ENCODE measurements at regions not wholly inside any gene's neighbourhood (a gene's known extent, or its start where the extent isn't known, plus 50 kb on each side); places are given as distances from the start of the nearest gene placed in this dataset.

GRCh38 chr5:22998774-22999173 lies 145.6 kb upstream of the CDH12 start:
- no peak for DNase-seq
- H3K27me3 ChIP-seq: no peaks in the 10 kb centered on the region
- TF ChIP-seq CTCF (IDR thresholded peaks at IDR 0.05): no peak
- no peaks in the 10 kb centered on the region for H3K9me3 ChIP-seq
- intact Hi-C loops (cut with DNase I): no loop called here
- no peak overlapping the region for H3K27ac ChIP-seq
- no peak for ATAC-seq
- H3K4me3 ChIP-seq: no peak overlapping the region
- no peaks in the 10 kb centered on the region for H3K4me1 ChIP-seq
- no peaks in the 10 kb centered on the region for H3K36me3 ChIP-seq

GRCh38 chr5:22998362-22998761 lies 145.2 kb upstream of the CDH12 start:
- ATAC-seq: no peak
- Histone ChIP-seq H3K4me1 (no peaks in the 10 kb centered on the region), H3K36me3 (no peaks in the 10 kb centered on the region), H3K9me3 (no peaks in the 10 kb centered on the region), H3K4me3 (no peak overlapping the region), H3K27me3 (no peaks in the 10 kb centered on the region), H3K27ac (no peak overlapping the region)
- no peak for TF ChIP-seq CTCF (IDR thresholded peaks at IDR 0.05)
- intact Hi-C loops (cut with DNase I): no loop called here
- DNase-seq: no peak

- intact Hi-C loops (cut with DNase I): no loop called here
- TF ChIP-seq CTCF (IDR thresholded peaks at IDR 0.05): no peak
- Histone ChIP-seq H3K36me3 (no peaks in the 10 kb centered on the region), H3K4me3 (no peak overlapping the region), H3K9me3 (no peaks in the 10 kb centered on the region), H3K27me3 (no peaks in the 10 kb centered on the region), H3K27ac (no peak overlapping the region), H3K4me1 (no peaks in the 10 kb centered on the region)
- DNase-seq: no peak
- no peak for ATAC-seq
Observed at GRCh38 chr5:22988937-22989336, 135.8 kb upstream of the CDH12 start.

- Histone ChIP-seq H3K4me1 (no peaks in the 10 kb centered on the region), H3K27me3 (no peaks in the 10 kb centered on the region), H3K9me3 (no peaks in the 10 kb centered on the region), H3K4me3 (no peak overlapping the region), H3K36me3 (no peaks in the 10 kb centered on the region), H3K27ac (no peak overlapping the region)
- intact Hi-C loops (cut with DNase I): no loop called here
- TF ChIP-seq CTCF (IDR thresholded peaks at IDR 0.05): no peak
- DNase-seq (no peak), ATAC-seq (no peak)
Observed at GRCh38 chr5:22986281-22986680, 133.1 kb upstream of the CDH12 start.

GRCh38 chr5:22985446-22985845 lies 132.3 kb upstream of the CDH12 start:
- no peak overlapping the region for H3K27ac ChIP-seq
- DNase-seq (no peak), ATAC-seq (no peak)
- TF ChIP-seq CTCF (IDR thresholded peaks at IDR 0.05): no peak
- intact Hi-C loops (cut with DNase I): no loop called here
- H3K4me1 ChIP-seq: no peaks in the 10 kb centered on the region
- H3K36me3 ChIP-seq: no peaks in the 10 kb centered on the region
- H3K9me3 ChIP-seq: no peaks in the 10 kb centered on the region
- H3K4me3 ChIP-seq: no peak overlapping the region
- no peaks in the 10 kb centered on the region for H3K27me3 ChIP-seq

- ATAC-seq (peak; percentile 22), DNase-seq (no peak)
- Histone ChIP-seq H3K27ac (no peak overlapping the region), H3K9me3 (no peaks in the 10 kb centered on the region), H3K36me3 (no peaks in the 10 kb centered on the region), H3K4me1 (no peaks in the 10 kb centered on the region), H3K27me3 (no peaks in the 10 kb centered on the region), H3K4me3 (no peak overlapping the region)
- intact Hi-C loops (cut with DNase I): no loop called here
- no peak for TF ChIP-seq CTCF (IDR thresholded peaks at IDR 0.05)
Observed at GRCh38 chr5:22970956-22971618, 117.9 kb upstream of the CDH12 start.
